Adipocyte (in vitro differentiated cells): ENCODE measurements at regions not wholly inside any gene's neighbourhood (a gene's known extent, or its start where the extent isn't known, plus 50 kb on each side); places are given as distances from the start of the nearest gene placed in this dataset.

Experiments
- DNase-seq: peaks from one replicate; pipeline ENCODE4 v3.0.0-alpha.2; 2015; ENCODE audit warnings: low read depth
- H3K27me3 ChIP-seq: replicated peaks from 2 replicates; pipeline ENCODE4 v1.7.0; 2013; ENCODE audit warnings: mild to moderate bottlenecking, low read length, moderate library complexity; ENCODE audit not compliant: control insufficient read depth, insufficient read depth
- H3K36me3 ChIP-seq: 2 replicates; pipeline ENCODE4 v1.7.0; 2013; ENCODE audit warnings: low read length, mild to moderate bottlenecking, moderate library complexity; ENCODE audit not compliant: control insufficient read depth, insufficient read depth, severe bottlenecking
- H3K4me1 ChIP-seq: 2 replicates; pipeline ENCODE4 v1.7.0; 2013; ENCODE audit warnings: mild to moderate bottlenecking, low read length, moderate library complexity; ENCODE audit not compliant: control insufficient read depth, insufficient read depth
- H3K4me3 ChIP-seq: 2 replicates; pipeline ENCODE4 v1.7.0; 2013; ENCODE audit warnings: mild to moderate bottlenecking, low read length, moderate library complexity
- H3K9ac ChIP-seq: 2 replicates; pipeline ENCODE4 v1.7.0; 2013; ENCODE audit warnings: mild to moderate bottlenecking, low read length, moderate library complexity
- H3K9me3 ChIP-seq: 2 replicates; pipeline ENCODE4 v1.7.0; 2013; ENCODE audit warnings: mild to moderate bottlenecking, low read length, moderate library complexity; ENCODE audit not compliant: control insufficient read depth

- Histone ChIP-seq H3K27me3 (no peaks in the 10 kb centered on the region), H3K36me3 (no peaks in the 10 kb centered on the region), H3K9me3 (no peaks in the 10 kb centered on the region), H3K9ac (no peak overlapping the region), H3K4me1 (no peaks in the 10 kb centered on the region), H3K4me3 (no peak overlapping the region)
- no peak for DNase-seq
Measured at GRCh38 chr2:221111739-221112138, 460.4 kb downstream of the EPHA4 start.

DNA sequence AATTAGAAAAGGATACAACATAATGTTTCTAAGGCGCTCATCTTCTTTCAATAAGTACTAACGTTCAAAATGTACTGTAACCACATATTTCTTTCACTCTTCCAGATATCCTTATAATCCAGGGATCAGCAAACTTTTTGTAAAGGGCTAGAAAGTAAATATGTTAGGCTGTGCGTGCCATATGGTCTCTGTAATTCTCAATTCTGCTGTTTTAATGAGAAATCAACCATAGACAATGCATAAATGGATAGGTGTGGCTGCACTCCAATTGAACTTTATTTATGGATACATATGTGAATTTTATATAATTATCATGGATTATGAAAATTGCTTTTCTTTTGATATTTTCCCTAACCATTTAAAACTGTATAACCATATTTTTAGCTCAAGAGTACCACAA, 459.4 kb downstream of the EPHA4 start:
- no peaks in the 10 kb centered on the region for H3K36me3 ChIP-seq
- DNase-seq: no peak

GRCh38 chr2:221115944-221116343, 456.2 kb downstream of the EPHA4 start:
- no peaks in the 10 kb centered on the region for H3K4me1 ChIP-seq
- no peak for DNase-seq
- no peaks in the 10 kb centered on the region for H3K36me3 ChIP-seq
- H3K9me3 ChIP-seq: no peaks in the 10 kb centered on the region
- no peak overlapping the region for H3K4me3 ChIP-seq
- H3K9ac ChIP-seq: no peak overlapping the region
- H3K27me3 ChIP-seq: no peaks in the 10 kb centered on the region

More for the DNA sequence above, 459.4 kb downstream of the EPHA4 start:
- Histone ChIP-seq H3K4me1 (no peaks in the 10 kb centered on the region), H3K9me3 (no peaks in the 10 kb centered on the region), H3K4me3 (no peak overlapping the region), H3K27me3 (no peaks in the 10 kb centered on the region), H3K9ac (no peak overlapping the region)

DNA sequence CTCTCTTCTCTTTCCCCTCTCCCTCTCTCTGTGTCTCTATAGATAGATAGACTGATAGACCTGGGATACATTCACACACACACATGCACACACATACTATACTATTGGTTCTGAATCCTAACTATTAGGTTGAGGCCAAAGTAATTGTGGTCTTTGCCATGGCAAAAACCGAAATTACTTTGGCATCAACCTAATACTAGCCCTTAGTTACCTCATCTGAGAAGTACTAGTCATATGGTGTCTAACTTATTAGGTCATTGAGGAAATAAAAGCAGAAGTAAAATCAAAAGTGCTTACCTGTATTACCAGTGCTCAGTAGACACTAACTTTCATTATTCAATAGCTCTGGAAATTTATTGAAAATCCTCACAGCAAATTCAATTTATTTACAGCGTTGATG, 451.5 kb downstream of the EPHA4 start:
- Histone ChIP-seq H3K4me3 (no peak overlapping the region), H3K36me3 (no peaks in the 10 kb centered on the region), H3K9me3 (no peaks in the 10 kb centered on the region), H3K9ac (no peak overlapping the region), H3K27me3 (no peaks in the 10 kb centered on the region), H3K4me1 (no peaks in the 10 kb centered on the region)
- DNase-seq: no peak

DNA sequence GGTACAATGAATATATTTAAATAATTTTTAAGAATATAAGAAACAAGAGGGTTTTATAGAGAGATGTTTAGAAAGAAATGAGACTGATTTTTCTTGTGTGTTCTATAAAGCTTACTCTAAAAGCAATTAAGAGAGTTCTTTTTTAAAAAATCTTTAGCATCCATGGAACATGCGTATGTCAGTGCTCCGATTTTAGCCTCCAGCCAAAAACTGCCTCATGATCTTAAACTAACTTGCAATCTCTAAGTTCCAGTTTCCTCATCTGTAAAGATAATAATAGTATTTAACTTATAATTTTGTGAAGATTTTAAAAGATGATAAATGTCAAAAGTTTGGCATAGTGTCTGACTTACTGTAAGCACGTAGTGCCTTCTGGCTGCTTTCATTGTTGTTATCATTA, 448.7 kb downstream of the EPHA4 start:
- Histone ChIP-seq H3K36me3 (no peaks in the 10 kb centered on the region), H3K9me3 (no peaks in the 10 kb centered on the region), H3K4me3 (no peak overlapping the region), H3K27me3 (no peaks in the 10 kb centered on the region), H3K9ac (no peak overlapping the region), H3K4me1 (no peaks in the 10 kb centered on the region)
- DNase-seq: no peak

- Histone ChIP-seq H3K9me3 (no peaks in the 10 kb centered on the region), H3K27me3 (no peaks in the 10 kb centered on the region), H3K4me1 (no peaks in the 10 kb centered on the region), H3K4me3 (no peak overlapping the region), H3K36me3 (no peaks in the 10 kb centered on the region), H3K9ac (no peak overlapping the region)
- DNase-seq: peak; percentile 6
Measured at GRCh38 chr2:221124532-221125240, 447.4 kb downstream of the EPHA4 start.

- H3K4me1 ChIP-seq: no peaks in the 10 kb centered on the region
- no peak overlapping the region for H3K4me3 ChIP-seq
- H3K27me3 ChIP-seq: no peaks in the 10 kb centered on the region
- H3K9me3 ChIP-seq: no peaks in the 10 kb centered on the region
- no peak overlapping the region for H3K9ac ChIP-seq
- no peak for DNase-seq
- no peaks in the 10 kb centered on the region for H3K36me3 ChIP-seq
Measured at GRCh38 chr2:221125691-221126090, 446.4 kb downstream of the EPHA4 start.

- no peak overlapping the region for H3K4me3 ChIP-seq
Measured at GRCh38 chr2:221129657-221130056, 442.4 kb downstream of the EPHA4 start.

GRCh38 chr2:221130431-221130830, 441.7 kb downstream of the EPHA4 start:
- H3K9me3 ChIP-seq: no peaks in the 10 kb centered on the region
- DNase-seq: no peak
- H3K4me3 ChIP-seq: no peak overlapping the region
- H3K36me3 ChIP-seq: no peaks in the 10 kb centered on the region
- peaks cover 10% of the 10 kb centered on the region for H3K4me1 ChIP-seq
- H3K27me3 ChIP-seq: no peaks in the 10 kb centered on the region
- no peak overlapping the region for H3K9ac ChIP-seq

More at GRCh38 chr2:221129657-221130056, 442.4 kb downstream of the EPHA4 start:
- H3K4me1 ChIP-seq: peaks cover 10% of the 10 kb centered on the region
- H3K9me3 ChIP-seq: no peaks in the 10 kb centered on the region
- no peak overlapping the region for H3K9ac ChIP-seq
- no peaks in the 10 kb centered on the region for H3K36me3 ChIP-seq
- no peak for DNase-seq
- no peaks in the 10 kb centered on the region for H3K27me3 ChIP-seq

DNA sequence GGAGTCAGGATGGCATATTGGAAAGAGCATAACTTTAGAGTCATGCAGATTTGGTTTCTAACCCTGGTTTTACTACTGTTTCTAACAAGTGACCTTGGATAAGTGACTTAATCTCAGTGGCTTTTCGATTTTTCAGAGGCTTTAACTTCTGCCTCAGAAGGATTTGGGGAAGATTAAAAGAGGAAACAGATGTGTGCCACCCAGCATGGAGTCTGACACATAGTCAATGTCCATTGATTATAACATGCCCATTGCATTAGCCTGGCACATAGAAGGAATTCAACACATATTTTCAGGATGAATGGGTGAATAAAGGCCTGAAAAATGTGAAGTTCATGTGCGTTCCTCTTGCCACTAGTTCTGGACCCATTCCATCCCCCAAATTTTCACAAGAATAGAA, 438.2 kb downstream of the EPHA4 start:
- no peak overlapping the region for H3K4me3 ChIP-seq
- no peak overlapping the region for H3K9ac ChIP-seq
- H3K4me1 ChIP-seq: peaks cover 10% of the 10 kb centered on the region
- DNase-seq: peak; percentile 6
- H3K36me3 ChIP-seq: no peaks in the 10 kb centered on the region
- no peaks in the 10 kb centered on the region for H3K27me3 ChIP-seq
- H3K9me3 ChIP-seq: no peaks in the 10 kb centered on the region

DNA sequence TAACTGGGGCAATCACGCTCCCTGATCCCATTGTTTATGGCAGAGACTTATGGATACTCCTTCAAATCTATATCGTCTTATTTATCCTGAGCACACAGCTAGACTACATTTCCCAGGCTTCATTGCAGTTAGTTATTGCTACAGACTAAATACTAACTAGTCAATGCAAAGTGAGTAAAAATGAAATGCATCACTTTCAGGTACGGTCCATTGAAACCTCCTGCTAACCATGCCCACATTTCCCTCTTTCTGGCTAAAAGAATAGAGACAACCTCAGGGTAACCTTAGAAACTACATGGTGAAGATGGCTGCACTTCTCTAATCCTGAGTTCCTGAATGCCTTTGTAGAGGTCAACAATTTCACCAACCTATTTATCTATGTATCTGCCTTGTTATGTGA, 437.4 kb downstream of the EPHA4 start:
- no peaks in the 10 kb centered on the region for H3K36me3 ChIP-seq

GRCh38 chr2:221135699-221136098, 436.4 kb downstream of the EPHA4 start:
- no peaks in the 10 kb centered on the region for H3K36me3 ChIP-seq
- DNase-seq: no peak
- no peak overlapping the region for H3K9ac ChIP-seq
- no peaks in the 10 kb centered on the region for H3K9me3 ChIP-seq
- no peak overlapping the region for H3K4me3 ChIP-seq
- H3K4me1 ChIP-seq: peaks cover 10% of the 10 kb centered on the region
- no peaks in the 10 kb centered on the region for H3K27me3 ChIP-seq

More for the DNA sequence above, 437.4 kb downstream of the EPHA4 start:
- H3K4me1 ChIP-seq: peaks cover 10% of the 10 kb centered on the region
- DNase-seq: no peak
- no peak overlapping the region for H3K9ac ChIP-seq
- H3K9me3 ChIP-seq: no peaks in the 10 kb centered on the region
- H3K4me3 ChIP-seq: no peak overlapping the region
- H3K27me3 ChIP-seq: no peaks in the 10 kb centered on the region
